GM21423 (cell line): ENCODE measurements at regions not wholly inside any gene's neighbourhood (a gene's known extent, or its start where the extent isn't known, plus 50 kb on each side); places are given as distances from the start of the nearest gene placed in this dataset.

ENCODE experiments used
- ATAC-seq: cut with Tn5 transposase; IDR thresholded peaks from one replicate; pipeline ENCODE4 v1.9.1; 2021; ENCODE audit warnings: mild to moderate bottlenecking, moderate library complexity; ENCODE audit not compliant: unreplicated experiment

DNA sequence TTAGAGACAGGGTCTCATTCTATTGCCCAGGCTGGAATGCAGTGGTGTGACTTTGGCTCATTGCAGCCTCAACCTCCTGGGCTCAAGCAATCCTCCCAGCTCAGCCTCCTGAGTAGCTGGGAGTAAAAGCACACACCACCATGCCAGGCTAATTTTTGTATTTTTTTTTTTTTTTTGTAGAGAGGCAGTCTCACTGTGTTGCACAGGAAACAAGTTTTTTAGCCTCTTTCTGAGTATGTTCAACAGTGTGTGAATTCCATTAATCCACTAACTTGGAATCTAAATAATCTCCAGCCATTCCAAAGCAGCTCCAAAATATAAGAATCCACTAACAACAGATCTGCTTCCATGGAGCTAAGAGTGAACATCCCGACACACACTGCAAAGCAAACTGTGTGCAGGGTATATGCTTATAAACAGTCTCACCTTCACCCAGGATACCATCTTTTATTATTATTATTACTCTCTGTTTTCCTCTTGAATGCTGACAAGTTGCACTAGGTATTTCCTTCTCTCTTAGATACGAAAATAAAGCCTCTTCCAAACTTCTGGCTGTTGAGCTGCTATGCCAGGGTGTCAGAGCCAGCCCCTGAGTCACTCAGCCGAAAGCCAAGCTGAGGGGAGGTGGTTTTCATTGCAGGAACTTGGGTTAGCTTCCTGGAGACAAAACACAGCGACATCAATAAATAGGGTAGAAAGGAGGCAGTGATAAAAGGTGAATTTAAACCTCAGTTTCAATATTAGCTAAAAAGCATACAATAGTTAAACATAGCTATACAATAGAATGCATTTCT is 264.9 kb downstream of the HIVEP2 start:
- no peak for ATAC-seq

DNA sequence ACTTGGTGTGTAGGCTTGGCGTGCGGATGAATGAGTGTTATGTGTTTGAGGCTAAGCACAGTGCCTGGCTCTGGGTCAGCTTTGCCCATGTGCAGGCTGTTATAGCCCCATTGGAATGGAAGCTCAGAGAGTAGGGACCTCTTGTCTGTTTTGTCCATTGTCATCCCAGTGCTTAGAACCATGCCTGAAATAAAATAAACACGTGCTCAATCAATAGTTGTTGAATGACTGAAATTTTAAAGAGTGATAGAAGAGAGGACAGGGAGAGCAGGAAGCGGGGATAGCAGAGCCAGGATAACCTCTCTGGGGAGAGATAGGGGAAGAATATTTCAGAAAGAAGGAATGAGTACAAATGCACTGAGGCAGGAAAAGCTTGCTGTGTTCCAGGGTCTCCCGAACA is 263.9 kb downstream of the HIVEP2 start:
- no peak for ATAC-seq

DNA sequence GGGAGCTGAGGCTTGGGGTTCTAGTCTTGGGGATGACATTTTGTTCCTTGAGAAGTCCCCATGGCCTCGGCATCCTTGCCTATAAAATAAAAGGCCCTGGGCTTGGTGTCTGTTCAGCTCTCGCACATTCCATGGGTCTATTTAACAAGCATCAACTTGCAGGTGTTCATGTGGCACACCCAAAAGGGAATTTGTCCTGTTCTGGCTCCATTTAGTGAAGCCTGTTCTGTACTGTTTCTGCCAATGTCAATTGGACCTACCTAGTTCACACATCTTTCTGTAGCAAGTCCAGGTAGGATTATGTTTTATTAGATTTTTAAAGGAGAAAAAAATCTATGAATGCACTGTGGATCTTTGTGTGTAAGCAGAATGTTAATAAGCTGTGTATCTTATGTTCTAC is 262.0 kb downstream of the HIVEP2 start:
- no peak for ATAC-seq

DNA sequence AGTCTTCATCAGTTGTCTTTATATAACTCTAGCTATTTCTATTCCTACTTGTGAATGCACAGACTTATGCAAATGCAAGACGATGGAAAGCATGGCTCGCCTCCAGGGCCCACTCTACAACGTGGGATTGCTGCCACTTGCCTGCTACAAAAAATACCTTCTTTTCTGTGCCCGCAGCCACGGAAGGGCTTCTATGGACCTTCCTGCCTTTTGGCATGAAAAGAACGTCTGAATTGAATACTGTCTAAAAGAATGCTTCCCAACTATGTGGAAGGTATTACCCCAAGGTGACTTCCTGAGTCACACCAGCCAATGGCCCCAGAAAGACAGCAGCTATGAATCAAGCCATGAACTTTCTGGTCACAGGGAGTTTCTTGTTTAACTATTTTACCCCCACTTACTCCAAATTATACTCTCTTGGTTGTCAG is 261.2 kb downstream of the HIVEP2 start:
- no peak for ATAC-seq

DNA sequence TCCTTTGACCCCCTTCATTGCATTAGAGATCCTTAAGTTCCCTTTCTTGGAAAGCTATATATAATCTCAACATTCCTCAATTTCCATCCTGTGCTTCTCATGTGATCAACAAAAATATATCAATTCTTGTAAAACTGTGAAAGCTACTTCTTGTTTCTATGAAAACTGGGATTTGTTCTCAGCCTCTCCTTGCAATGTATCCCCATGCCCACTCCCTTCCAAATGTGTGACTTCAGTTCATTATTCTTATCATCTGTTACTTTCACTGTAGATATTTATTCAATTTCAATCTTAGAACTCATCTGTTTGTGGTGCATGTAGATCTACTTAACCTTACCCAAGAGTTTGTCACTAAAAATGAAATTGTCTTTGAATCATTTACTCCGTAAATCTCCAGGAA is 260.6 kb downstream of the HIVEP2 start:
- no peak for ATAC-seq

- ATAC-seq: no peak
Observed at GRCh38 chr6:142685852-142686506, 259.0 kb downstream of the HIVEP2 start.

DNA sequence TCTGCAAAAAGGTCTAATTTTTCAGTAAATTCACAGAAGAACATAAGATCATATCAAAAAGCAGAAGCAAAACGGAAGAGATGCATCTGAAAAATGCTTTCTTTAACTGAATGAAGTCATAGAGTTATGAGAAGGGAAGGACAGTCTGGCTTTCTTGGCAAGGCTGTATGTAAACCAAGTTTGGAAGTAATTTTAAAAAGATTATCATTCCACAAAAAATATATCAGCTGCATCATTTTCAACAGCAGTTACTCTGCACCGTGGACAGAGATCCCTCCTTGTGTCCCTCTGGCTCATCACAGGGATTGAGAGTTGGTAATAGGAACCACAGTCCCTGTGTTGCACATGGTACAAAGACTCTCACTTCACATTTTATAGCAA is 258.5 kb downstream of the HIVEP2 start:
- no peak for ATAC-seq

- ATAC-seq: peak; percentile 60
Observed at GRCh38 chr6:142692942-142693341, 252.0 kb downstream of the HIVEP2 start.

DNA sequence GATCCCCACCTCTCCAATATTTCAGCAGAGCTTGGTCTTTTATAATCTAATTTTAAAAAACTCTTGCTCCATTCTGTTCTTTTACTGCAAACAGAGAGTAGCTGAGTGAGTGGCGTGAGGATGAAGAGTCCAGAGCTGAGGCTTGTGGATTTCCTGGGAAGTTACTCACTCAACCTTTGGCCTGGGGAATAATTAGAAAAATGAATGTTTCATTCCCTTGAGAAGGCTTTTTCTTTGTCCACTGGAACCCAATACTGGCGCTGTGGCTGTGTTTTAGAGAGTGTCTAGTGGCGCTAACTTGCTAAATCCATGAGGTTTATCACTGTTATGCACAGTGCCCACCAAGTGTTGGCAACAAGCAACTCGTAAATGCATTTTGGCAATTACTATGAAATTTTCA is 251.5 kb downstream of the HIVEP2 start:
- no peak for ATAC-seq

DNA sequence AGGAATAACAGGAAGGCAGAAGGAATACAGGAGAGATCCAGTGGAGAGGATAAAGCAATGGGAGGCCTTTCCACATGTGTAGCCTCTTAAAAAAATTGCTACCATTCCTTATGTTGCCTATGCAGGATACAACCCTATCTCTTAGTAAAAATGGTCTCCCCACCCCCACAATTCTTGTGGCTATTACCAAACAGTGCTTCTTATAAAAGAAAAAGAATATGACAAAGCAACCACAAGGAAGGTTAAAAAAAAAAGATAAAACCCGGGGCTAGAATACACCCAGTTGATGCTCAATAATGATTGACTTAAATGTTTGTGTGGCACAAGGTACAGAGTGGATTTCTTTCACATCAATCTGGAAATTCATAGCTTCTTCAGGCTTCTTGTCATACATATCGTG is 250.9 kb downstream of the HIVEP2 start:
- no peak for ATAC-seq

- ATAC-seq: no peak
Observed at GRCh38 chr6:142695016-142695415, 250.0 kb downstream of the HIVEP2 start.

DNA sequence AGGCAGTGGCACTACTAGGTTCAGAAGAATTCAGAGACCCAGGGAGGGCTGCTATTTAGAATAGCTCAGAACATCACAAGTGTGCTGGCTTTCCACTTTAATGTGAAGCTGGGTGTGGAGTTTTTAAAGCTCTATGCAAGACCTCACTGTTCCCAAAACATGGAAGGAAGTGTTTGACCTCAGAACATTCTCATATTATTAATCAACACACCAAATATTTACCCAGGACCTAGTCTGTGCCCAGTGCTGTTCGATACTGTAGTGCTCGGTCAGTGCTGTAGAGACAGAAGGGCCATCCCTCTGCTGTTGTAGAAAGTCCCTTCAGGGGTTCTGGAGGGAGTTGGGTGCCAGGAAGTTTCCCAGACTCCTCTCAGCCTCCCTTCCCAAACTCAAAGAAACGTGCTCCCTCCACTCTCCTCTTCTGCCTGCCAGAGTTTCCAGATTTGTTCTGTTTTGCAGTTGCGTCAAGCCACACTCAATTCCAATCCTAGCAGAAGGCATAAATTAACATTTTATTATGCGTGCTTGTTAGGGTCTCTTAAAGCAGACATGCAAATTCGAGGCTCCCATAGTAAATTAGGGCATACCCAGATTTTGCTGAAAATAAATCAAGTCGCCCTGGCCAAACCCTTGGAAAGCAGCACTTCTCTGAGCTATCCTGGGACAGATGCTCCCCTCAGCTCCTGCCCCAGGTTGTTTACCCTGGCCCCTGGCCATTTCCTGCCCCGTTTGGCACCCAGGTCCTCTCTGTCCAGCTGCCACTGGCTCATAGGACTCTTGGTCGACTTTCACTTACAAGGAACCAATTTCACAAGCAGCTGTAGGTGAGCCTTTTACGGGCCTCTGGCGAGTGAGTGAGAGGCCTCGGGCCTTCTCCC is 248.6 kb downstream of the HIVEP2 start:
- ATAC-seq: no peak

GRCh38 chr6:142697001-142697335 is 248.0 kb downstream of the HIVEP2 start:
- ATAC-seq: no peak

DNA sequence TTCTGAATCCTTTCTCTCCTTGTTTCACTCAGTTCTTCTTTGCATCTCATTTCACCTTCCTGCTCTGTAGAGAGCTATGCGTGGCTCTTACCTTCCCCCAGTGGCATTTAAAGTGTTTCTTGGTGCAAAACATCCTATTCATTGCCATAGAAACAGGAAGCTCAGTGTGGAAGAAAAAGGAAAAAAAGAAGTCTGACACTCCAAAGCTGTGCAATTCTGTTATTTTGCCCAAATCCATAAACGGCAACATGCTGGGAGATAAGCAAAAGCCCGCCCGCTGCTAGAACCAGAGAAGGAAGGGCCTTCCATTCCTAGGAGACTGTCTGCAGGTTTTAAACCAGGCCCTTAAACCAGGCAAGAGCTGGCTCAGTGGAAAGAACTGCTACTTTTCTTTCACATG is 247.1 kb downstream of the HIVEP2 start:
- no peak for ATAC-seq

DNA sequence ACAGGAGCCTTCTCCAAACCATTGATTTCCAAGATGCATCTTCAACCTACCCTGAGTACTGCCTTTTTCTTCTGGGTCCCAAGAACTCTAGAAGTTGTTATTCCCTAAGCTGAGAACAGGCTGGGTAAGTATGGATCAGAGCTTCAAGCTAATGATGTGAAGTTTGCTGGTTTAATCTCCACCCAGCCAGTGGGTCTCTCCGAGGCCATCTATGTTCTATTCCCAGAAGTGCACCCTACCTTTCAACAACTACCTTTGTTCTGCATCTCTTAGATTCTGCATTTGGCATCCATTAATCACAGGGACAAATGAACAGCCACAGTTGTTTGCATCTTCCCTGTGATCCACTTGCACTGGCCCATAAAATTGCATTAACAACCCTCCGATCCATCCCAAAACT is 246.2 kb downstream of the HIVEP2 start:
- ATAC-seq: no peak

- ATAC-seq: no peak
Observed at GRCh38 chr6:142699391-142699790, 245.6 kb downstream of the HIVEP2 start.

DNA sequence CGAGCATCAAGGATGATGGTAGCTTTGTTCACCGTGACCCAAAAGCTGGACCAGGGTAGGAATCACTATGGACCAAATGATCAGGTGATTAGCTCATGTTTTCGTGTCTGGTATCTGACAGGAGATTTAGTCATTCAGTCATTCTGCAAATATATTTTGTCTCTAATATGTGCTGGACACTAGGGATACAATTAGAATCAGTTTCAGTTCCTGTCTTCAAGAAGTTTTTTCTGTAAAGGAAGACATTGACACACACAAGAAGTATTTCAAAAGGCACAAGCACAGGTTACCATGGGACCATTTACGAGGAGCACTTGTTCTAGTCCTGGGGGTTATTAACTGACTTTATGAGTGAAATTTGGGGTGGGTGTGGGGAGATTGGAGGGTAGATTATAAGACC is 244.9 kb downstream of the HIVEP2 start:
- ATAC-seq: no peak

DNA sequence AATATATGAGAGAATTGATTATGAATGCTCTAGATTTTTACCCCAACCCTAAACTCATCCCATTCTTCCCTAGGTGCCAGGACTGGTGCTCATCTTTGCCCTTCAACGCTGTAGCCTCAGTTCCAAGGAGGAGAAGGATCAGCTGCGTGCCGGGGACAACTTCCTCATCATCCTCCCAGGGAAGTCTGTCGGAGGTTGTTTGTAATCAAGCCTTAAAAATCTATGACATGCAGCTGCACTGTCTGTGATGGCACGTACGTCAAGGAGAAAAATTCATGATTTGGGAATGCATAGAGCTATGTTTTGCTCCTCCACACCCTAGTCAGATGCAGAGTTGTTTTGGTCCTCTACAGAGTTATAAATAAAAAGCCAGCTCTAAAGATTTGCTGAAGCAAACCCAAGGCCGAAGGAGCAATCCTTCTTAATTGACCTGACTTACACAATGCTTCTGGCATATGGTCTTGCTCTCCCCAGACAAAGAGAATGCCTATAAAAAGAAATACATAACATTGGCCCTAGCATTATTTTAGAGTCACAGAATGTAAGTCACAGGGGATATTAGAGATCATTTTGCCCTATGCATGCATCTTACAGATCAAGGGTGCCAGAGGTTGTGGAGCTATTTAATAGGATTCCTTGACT is 244.2 kb downstream of the HIVEP2 start:
- no peak for ATAC-seq
